SK-N-SH treated with all-trans-retinoic acid at 6 μM for 48 hours (cell line): ENCODE measurements at regions not wholly inside any gene's neighbourhood (a gene's known extent, or its start where the extent isn't known, plus 50 kb on each side); places are given as distances from the start of the nearest gene placed in this dataset.

ENCODE experiments used
- ARNTL ChIP-seq: fragments of 450-650 bp; formaldehyde crosslinking; IDR thresholded peaks from 2 replicates; pipeline ENCODE4 v1.5.0; 2020; ENCODE audit warnings: low read depth, mild to moderate bottlenecking, moderate library complexity, borderline replicate concordance
- BACH2 ChIP-seq: fragments of 250-450 bp; sonication (Bioruptor Pico); IDR thresholded peaks from 2 replicates; pipeline ENCODE4 v1.9.0; 2021; ENCODE audit warnings: mild to moderate bottlenecking, borderline replicate concordance
- CSDC2 ChIP-seq: fragments of 250-450 bp; sonication (Bioruptor Pico); IDR thresholded peaks from 2 replicates; pipeline ENCODE4 v1.5.0; 2020; ENCODE audit warnings: mild to moderate bottlenecking, moderate library complexity
- ESRRG ChIP-seq: fragments of 250-450 bp; sonication (Bioruptor Pico); IDR thresholded peaks from 2 replicates; pipeline ENCODE4 v1.6.1; 2021; ENCODE audit warnings: mild to moderate bottlenecking
- GLIS3 ChIP-seq: fragments of 250-450 bp; sonication (Bioruptor Pico); IDR thresholded peaks from 2 replicates; pipeline ENCODE4 v1.5.0; 2020; ENCODE audit warnings: mild to moderate bottlenecking, moderate library complexity
- POU6F1 ChIP-seq: fragments of 250-450 bp; sonication (Bioruptor Pico); IDR thresholded peaks from 2 replicates; pipeline ENCODE4 v1.8.0; 2021; ENCODE audit warnings: low read depth, mild to moderate bottlenecking, moderate library complexity, borderline replicate concordance
- RARB ChIP-seq: fragments of 250-450 bp; sonication (Bioruptor Pico); IDR thresholded peaks from 2 replicates; pipeline ENCODE4 v1.8.0; 2021; ENCODE audit warnings: mild to moderate bottlenecking, moderate library complexity
- SNAI2 ChIP-seq: fragments of 250-450 bp; sonication (Bioruptor Pico); IDR thresholded peaks from 2 replicates; pipeline ENCODE4 v1.5.0; 2020; ENCODE audit warnings: mild to moderate bottlenecking, moderate library complexity
- TOX ChIP-seq: fragments of 250-450 bp; sonication (Bioruptor Pico); IDR thresholded peaks from 2 replicates; pipeline ENCODE4 v1.8.0; 2021; ENCODE audit warnings: mild to moderate bottlenecking, moderate library complexity, borderline replicate concordance
- ZNF565 ChIP-seq: fragments of 450-650 bp; formaldehyde crosslinking; conservative IDR thresholded peaks from 2 replicates; pipeline ENCODE4 v1.5.0; 2020; ENCODE audit warnings: low read depth, mild to moderate bottlenecking, moderate library complexity
- ZNF70 ChIP-seq: fragments of 450-650 bp; formaldehyde crosslinking; IDR thresholded peaks from 2 replicates; pipeline ENCODE4 v1.5.0; 2020; ENCODE audit warnings: mild to moderate bottlenecking, moderate library complexity
- TF ChIP-seq, protein P1 (sequence below): fragments of 250-450 bp; sonication (Bioruptor Pico); IDR thresholded peaks from 2 replicates; pipeline ENCODE4 v1.5.1; 2020; ENCODE audit warnings: low read depth, mild to moderate bottlenecking, moderate library complexity
- TF ChIP-seq, protein P2 (sequence below): fragments of 250-450 bp; sonication (Bioruptor Pico); IDR thresholded peaks from 2 replicates; pipeline ENCODE4 v1.8.0; 2020; ENCODE audit warnings: mild to moderate bottlenecking, moderate library complexity, borderline replicate concordance

DNA sequence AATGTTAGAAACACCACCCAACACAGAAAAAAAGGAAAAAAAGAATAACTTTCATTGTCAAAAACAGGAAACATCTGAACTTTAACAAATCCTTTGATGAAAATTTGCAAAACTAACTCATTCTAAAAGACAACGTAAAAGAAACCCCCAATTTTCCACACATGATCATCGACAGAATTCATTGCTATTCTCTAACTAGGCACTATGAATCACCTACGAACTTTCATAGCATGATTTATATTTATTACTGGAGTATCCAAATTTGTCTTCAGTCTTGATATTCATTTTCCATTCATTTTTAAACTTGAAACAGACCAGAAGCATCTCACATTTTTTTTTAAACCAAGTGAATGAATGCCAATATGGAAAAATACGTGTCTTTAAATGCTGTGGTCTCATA lies 514.6 kb downstream of the TLE4 start:
- TF ChIP-seq RARB (CRISPR knock-in tag) = no peak
- TF ChIP-seq, protein P1, sequence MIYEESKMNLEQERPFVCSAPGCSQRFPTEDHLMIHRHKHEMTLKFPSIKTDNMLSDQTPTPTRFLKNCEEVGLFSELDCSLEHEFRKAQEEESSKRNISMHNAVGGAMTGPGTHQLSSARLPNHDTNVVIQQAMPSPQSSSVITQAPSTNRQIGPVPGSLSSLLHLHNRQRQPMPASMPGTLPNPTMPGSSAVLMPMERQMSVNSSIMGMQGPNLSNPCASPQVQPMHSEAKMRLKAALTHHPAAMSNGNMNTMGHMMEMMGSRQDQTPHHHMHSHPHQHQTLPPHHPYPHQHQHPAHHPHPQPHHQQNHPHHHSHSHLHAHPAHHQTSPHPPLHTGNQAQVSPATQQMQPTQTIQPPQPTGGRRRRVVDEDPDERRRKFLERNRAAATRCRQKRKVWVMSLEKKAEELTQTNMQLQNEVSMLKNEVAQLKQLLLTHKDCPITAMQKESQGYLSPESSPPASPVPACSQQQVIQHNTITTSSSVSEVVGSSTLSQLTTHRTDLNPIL (CRISPR knock-in tag) = no peak
- TF ChIP-seq, protein P2, sequence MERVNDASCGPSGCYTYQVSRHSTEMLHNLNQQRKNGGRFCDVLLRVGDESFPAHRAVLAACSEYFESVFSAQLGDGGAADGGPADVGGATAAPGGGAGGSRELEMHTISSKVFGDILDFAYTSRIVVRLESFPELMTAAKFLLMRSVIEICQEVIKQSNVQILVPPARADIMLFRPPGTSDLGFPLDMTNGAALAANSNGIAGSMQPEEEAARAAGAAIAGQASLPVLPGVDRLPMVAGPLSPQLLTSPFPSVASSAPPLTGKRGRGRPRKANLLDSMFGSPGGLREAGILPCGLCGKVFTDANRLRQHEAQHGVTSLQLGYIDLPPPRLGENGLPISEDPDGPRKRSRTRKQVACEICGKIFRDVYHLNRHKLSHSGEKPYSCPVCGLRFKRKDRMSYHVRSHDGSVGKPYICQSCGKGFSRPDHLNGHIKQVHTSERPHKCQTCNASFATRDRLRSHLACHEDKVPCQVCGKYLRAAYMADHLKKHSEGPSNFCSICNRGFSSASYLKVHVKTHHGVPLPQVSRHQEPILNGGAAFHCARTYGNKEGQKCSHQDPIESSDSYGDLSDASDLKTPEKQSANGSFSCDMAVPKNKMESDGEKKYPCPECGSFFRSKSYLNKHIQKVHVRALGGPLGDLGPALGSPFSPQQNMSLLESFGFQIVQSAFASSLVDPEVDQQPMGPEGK = no peak
- TF ChIP-seq SNAI2 (CRISPR knock-in tag) = no peak
- no peak for TF ChIP-seq ESRRG (CRISPR knock-in tag)
- no peak for TF ChIP-seq GLIS3
- TF ChIP-seq POU6F1 (CRISPR knock-in tag) = no peak
- no peak for TF ChIP-seq ZNF70 (CRISPR knock-in tag)
- no peak for TF ChIP-seq TOX (CRISPR knock-in tag)
- no peak for TF ChIP-seq CSDC2
- no peak for TF ChIP-seq ZNF565 (CRISPR knock-in tag)
- no peak for TF ChIP-seq ARNTL (CRISPR knock-in tag)
- no peak for TF ChIP-seq BACH2 (CRISPR knock-in tag)
